Ishikawa (cell line): ENCODE measurements at regions not wholly inside any gene's neighbourhood (a gene's known extent, or its start where the extent isn't known, plus 50 kb on each side); places are given as distances from the start of the nearest gene placed in this dataset.

ENCODE experiments used
- CEBPB ChIP-seq: IDR thresholded peaks from 2 replicates; pipeline ENCODE4 v1.6.1; 2012
- EP300 ChIP-seq: IDR thresholded peaks from 2 replicates; pipeline ENCODE4 v1.6.1; 2012; ENCODE audit warnings: borderline replicate concordance
- MAX ChIP-seq: IDR thresholded peaks from 2 replicates; pipeline ENCODE4 v1.6.1; 2012
- RAD21 ChIP-seq: IDR thresholded peaks from 2 replicates; pipeline ENCODE4 v1.6.1; 2012; ENCODE audit warnings: low read depth
- TAF1 ChIP-seq: IDR thresholded peaks from 2 replicates; pipeline ENCODE4 v1.6.1; 2012; ENCODE audit warnings: low read depth, mild to moderate bottlenecking
- YY1 ChIP-seq: IDR thresholded peaks from 2 replicates; pipeline ENCODE4 v1.6.1; 2012; ENCODE audit warnings: low read depth
- ZBTB7A ChIP-seq: IDR thresholded peaks from 2 replicates; pipeline ENCODE4 v1.6.1; 2012; ENCODE audit warnings: low read depth
- TF ChIP-seq, protein P1 (sequence below): IDR thresholded peaks from 2 replicates; pipeline ENCODE4 v1.6.1; 2012

- TF ChIP-seq EP300 (no peak), ZBTB7A (no peak), YY1 (no peak), CEBPB (no peak), RAD21 (no peak), TAF1 (no peak), MAX (no peak)
- TF ChIP-seq, protein P1, sequence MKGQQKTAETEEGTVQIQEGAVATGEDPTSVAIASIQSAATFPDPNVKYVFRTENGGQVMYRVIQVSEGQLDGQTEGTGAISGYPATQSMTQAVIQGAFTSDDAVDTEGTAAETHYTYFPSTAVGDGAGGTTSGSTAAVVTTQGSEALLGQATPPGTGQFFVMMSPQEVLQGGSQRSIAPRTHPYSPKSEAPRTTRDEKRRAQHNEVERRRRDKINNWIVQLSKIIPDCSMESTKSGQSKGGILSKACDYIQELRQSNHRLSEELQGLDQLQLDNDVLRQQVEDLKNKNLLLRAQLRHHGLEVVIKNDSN = no peak
These were observed 1085.3 kb upstream of the PCDH10 start for GRCh38 chr4:132063829-132064228.
